Keratinocyte (primary cell): ENCODE measurements at regions not wholly inside any gene's neighbourhood (a gene's known extent, or its start where the extent isn't known, plus 50 kb on each side); places are given as distances from the start of the nearest gene placed in this dataset.
"Not testable (repeated sequence)": the region's sequence is repeated elsewhere in the genome, so short reads cannot be mapped to it uniquely, and the experiment has no call there.

ENCODE experiments used
- CTCF ChIP-seq, 3 experiments: IDR thresholded peaks in 1 of 3; conservative IDR thresholded peaks in 1 of 3; optimal IDR thresholded peaks in 1 of 3; 2 replicates in 2 of 3; 3 replicates in 1 of 3; pipeline versions ENCODE3 to v1.5.1; 2011; ENCODE audit warnings: low read length in 3 of 3, mild to moderate bottlenecking in 3 of 3, moderate library complexity in 2 of 3, control low read depth in 1 of 3, inconsistent platforms in 1 of 3; ENCODE audit not compliant: insufficient read depth in 2 of 3; ENCODE audit errors: extremely low read depth in 1 of 3
- EZH2 ChIP-seq: IDR thresholded peaks from one replicate; pipeline ENCODE4 v1.6.1; 2012; ENCODE audit warnings: inconsistent platforms, mild to moderate bottlenecking, low read length, moderate library complexity

- not testable (repeated sequence) for TF ChIP-seq CTCF (optimal IDR thresholded peaks at IDR 0.05 in 1 of 3, IDR thresholded peaks at IDR 0.05 in 1 of 3, conservative IDR thresholded peaks at IDR 0.05 in 1 of 3; ENCODE audit: extremely low read depth in 1 of 3, insufficient read depth in 2 of 3, low read length in 3 of 3); EZH2
Measured at GRCh38 chr4:49141955-49142354, 155.9 kb downstream of the CWH43 start.
